Esophagus mucosa (tissue), 1 donor: ENCODE measurements at regions not wholly inside any gene's neighbourhood (a gene's known extent, or its start where the extent isn't known, plus 50 kb on each side); places are given as distances from the start of the nearest gene placed in this dataset.

Source experiments
- ATAC-seq: fragments of 200-7000 bp; cut with Tn5 transposase; one replicate; pipeline ENCODE4 v1.9.1; 2020
- donor health status: DM: yes; HTN: yes; CAD: no.

- ATAC-seq, result no peak
These were observed 60.3 kb upstream of the DIPK2B start for GRCh38 chrX:45261005-45261404.

- no peak for ATAC-seq
These were observed 58.2 kb upstream of the DIPK2B start for GRCh38 chrX:45258731-45259402.
